ENCODE measurements at regions not wholly inside any gene's neighbourhood (a gene's known extent, or its start where the extent isn't known, plus 50 kb on each side); places are given as distances from the start of the nearest gene placed in this dataset.

- no peak for ATAC-seq
- intact Hi-C loops (cut with micrococcal nuclease): loop anchor here (10.0 kb wide), 1 partner anchor 142 kb away; the partner anchor contains the start of gene SMAD6
- no peak for DNase-seq
These were observed 144.8 kb downstream of the SMAD6 start for GRCh38 chr15:66846811-66847210.

GRCh38 chr15:66847565-66847991 is 145.5 kb downstream of the SMAD6 start:
- ATAC-seq (no peak), DNase-seq (no peak)
- intact Hi-C loops (cut with micrococcal nuclease): loop anchor here (10.0 kb wide), 1 partner anchor 143 kb away; the partner anchor contains the start of gene SMAD6

DNA sequence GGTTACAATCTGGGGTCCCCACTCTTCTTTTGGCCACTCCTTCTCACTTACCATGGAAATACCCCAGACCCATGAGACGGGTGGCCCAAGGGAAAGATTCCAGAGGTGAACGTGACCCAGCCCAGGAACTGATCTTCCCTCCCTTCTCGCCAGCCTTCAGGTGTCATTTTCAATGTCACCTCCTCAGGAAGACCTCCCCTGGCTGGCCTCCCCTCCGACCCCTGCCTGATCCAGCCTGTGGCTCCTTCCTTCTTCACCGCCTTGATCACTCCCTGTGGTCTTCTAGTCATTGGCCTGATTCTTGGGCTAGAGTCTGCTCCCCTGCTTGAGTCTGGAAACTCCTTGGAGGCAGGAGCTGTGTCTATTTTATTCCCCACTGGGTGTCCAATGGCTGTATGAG is 146.1 kb downstream of the SMAD6 start:
- DNase-seq (no peak), ATAC-seq (no peak)
- intact Hi-C loops (cut with micrococcal nuclease): loop anchor here (10.0 kb wide), 1 partner anchor 143 kb away; the partner anchor contains the start of gene SMAD6

DNA sequence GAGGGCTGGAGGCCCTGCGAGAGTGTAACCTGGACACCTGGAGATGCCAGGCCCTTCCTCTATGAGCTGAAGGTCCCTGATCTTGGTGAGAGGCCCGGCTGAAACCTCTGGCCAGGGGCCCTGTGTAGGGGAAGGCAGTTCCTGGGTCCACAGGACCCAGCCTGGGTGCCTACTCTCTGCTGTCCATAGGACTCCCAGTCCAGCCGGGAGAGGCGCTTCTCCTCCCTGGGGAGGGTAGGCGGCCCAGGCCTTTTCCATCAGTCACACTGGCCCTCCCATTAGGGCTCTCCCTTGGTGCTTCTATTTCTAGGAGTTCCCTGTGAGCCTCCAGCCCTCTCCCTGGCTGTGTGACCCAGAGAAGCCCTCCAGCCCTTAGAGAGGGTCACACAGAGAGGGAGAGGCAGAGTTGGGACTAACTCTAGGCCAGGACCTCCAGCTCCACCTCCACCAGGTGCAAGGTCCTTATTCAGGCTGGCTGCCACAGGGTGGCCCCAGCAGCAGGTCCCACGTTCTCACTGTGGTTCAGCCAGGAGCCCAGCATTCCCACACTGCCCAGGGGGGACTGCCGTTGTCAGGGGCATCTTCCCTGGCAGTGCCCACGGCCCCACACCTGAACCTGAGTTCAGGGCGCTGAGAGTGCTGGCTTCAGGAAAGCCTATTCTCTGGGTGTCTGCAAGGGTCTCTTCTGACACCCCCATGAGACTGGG is 146.8 kb downstream of the SMAD6 start:
- DNase-seq: no peak
- intact Hi-C loops (cut with micrococcal nuclease): loop anchor here (10.0 kb wide), 1 partner anchor 144 kb away; the partner anchor contains the start of gene SMAD6
- no peak for ATAC-seq

- DNase-seq (no peak), ATAC-seq (no peak)
- intact Hi-C loops (cut with micrococcal nuclease): loop anchor here (10.0 kb wide), 1 partner anchor 145 kb away; the partner anchor contains the start of gene SMAD6
These were observed 147.3 kb downstream of the SMAD6 start for GRCh38 chr15:66849393-66849745.

DNA sequence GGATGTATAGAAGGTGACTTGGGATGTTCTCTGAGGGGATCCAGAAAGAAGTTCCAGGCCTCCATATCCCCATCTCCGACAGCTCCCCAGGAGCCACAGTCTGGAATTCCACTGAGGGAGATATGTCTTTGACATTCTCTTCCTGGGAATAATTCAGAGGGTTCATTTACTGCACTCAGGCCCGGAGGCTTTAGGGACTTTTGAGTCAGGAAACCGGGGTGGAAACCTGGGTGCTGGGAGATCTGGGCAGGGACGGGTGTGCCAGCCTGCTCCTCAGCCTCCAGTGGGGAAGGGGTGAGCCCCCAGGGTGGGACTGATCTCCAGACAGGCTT is 147.7 kb downstream of the SMAD6 start:
- DNase-seq (no peak), ATAC-seq (no peak)
- intact Hi-C loops (cut with micrococcal nuclease): loop anchor here (5.0 to 10.0 kb wide), 3 partner anchors 65 to 242 kb away; partner anchors contain the start of gene SMAD6

- DNase-seq: peak; percentile 72
- peak; percentile 78 for ATAC-seq
- intact Hi-C loops (cut with micrococcal nuclease): loop anchor here (5.0 to 10.0 kb wide), 2 partner anchors 66 to 243 kb away; no protein-coding TSS in a partner anchor
These were observed 148.3 kb downstream of the SMAD6 start for GRCh38 chr15:66850078-66850991.

DNA sequence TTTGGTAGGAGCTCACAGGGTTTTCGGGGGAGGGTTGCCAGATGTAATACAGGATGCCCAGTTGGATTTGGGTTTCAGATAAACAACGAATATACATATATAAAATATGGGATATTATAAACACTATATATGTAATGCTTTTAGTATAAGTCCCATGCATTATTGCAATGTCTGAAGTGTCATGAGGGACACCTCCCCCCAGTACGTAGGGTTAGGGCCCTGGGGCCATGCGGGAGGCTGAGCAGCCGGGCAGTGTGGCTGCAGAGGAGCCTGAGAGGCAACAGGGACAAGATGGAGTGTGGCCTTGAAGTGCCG is 148.9 kb downstream of the SMAD6 start:
- DNase-seq: no peak
- ATAC-seq: no peak
- intact Hi-C loops (cut with micrococcal nuclease): loop anchor here (5.0 to 10.0 kb wide), 2 partner anchors 66 to 244 kb away; no protein-coding TSS in a partner anchor

GRCh38 chr15:66851311-66852063 is 149.5 kb downstream of the SMAD6 start:
- peak; percentile 92 for DNase-seq
- ATAC-seq: peak; percentile 87
- intact Hi-C loops (cut with micrococcal nuclease): loop anchor here (5.0 to 10.0 kb wide), 2 partner anchors 67 to 244 kb away; no protein-coding TSS in a partner anchor

- ATAC-seq (no peak), DNase-seq (no peak)
- intact Hi-C loops (cut with micrococcal nuclease): loop anchor here (5.0 to 10.0 kb wide), 2 partner anchors 67 to 245 kb away; no protein-coding TSS in a partner anchor
These were observed 150.2 kb downstream of the SMAD6 start for GRCh38 chr15:66852064-66852905.

DNA sequence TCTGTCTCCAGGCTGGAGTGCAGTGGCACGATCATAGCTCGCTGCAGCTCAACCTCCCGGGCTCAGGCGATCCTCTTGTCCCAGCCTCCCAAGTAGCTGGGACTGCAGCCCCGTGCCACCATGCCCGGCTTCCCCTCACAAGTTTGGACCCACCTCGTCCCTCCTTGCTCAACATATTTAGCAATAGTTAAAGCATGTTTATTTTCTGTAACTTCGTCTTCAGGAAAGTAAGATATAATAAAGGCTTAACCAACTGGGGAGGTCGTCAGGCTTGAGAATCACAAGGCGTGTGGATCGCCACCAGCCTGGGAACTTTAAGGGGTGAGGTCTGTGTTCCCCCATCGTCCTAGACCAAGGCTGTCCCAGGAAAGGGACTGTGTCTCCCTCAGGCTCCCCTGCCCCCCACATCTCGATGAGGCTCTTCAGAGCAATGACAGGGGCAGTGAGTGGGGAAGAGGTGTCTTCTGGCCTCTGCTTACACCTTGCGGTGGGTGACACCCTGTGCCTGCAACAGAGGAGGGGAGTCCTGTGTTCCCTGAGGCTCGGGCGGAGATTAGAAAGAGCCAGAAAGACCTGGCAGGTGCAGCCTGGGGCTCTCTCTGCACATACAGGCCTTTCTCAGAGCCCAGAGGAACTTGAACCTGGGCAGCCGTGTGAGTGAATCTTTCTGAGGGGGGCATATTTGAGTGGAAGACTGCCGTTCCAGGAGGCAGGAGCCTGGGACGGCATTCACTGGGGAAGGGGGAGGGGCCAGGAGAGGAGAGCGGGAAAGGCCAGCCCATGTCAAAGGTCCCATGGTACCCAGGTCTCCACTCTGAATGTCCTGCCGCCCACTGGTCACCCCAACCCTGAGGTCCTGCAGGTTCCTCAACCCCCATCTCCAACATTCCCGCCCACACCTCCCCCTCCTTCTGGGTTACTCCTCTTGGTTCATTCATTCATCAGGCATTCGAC is 152.3 kb downstream of the SMAD6 start:
- intact Hi-C loops (cut with micrococcal nuclease): loop anchor here (5.0 to 10.0 kb wide), 2 partner anchors 69 to 247 kb away; no protein-coding TSS in a partner anchor
- ATAC-seq (no peak), DNase-seq (no peak)

GRCh38 chr15:66855041-66855440 is 153.0 kb downstream of the SMAD6 start:
- no peak for ATAC-seq
- intact Hi-C loops (cut with micrococcal nuclease): loop anchor here (10.0 kb wide), 1 partner anchor 70 kb away; no protein-coding TSS in a partner anchor

DNA sequence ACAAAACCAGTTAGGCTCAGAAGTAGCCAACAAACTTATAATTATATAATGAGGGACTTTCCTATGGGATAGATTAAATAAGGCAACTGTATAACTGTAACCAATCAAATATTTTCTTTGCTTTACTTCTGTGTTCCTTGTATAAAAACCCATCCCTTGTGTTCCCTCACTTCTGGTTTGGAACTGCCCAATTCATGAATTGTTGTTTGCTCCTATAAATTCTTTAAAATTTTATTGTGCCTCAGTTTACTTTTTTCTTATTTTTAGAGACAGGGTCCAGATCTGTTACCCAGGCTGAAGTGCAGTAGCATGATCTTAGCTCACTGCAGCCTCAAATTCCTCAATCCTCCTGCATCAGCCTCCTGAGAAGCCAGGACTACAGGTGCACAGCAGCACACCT is 155.7 kb downstream of the SMAD6 start:
- DNase-seq (no peak), ATAC-seq (no peak)
- intact Hi-C loops (cut with micrococcal nuclease): loop anchor here (10.0 kb wide), 1 partner anchor 73 kb away; no protein-coding TSS in a partner anchor

More at GRCh38 chr15:66855041-66855440, 153.0 kb downstream of the SMAD6 start:
- no peak for DNase-seq

GRCh38 chr15:66858423-66859207 is 156.6 kb downstream of the SMAD6 start:
- intact Hi-C loops (cut with micrococcal nuclease): loop anchor here (10.0 kb wide), 1 partner anchor 74 kb away; no protein-coding TSS in a partner anchor
- ATAC-seq: no peak
- no peak for DNase-seq

- DNase-seq (no peak), ATAC-seq (no peak)
- intact Hi-C loops (cut with micrococcal nuclease): loop anchor here (10.0 kb wide), 1 partner anchor 75 kb away; no protein-coding TSS in a partner anchor
These were observed 157.7 kb downstream of the SMAD6 start for GRCh38 chr15:66859688-66860253.

- intact Hi-C loops (cut with micrococcal nuclease): no loop called here
- no peak for ATAC-seq
- no peak for DNase-seq
These were observed 158.8 kb downstream of the SMAD6 start for GRCh38 chr15:66860844-66861243.

Measured in left ventricle myocardium superior (tissue), 1 donor.